HG03442 (cell line): ENCODE measurements at regions not wholly inside any gene's neighbourhood (a gene's known extent, or its start where the extent isn't known, plus 50 kb on each side); places are given as distances from the start of the nearest gene placed in this dataset.

ENCODE experiments used
- ATAC-seq: cut with Tn5 transposase; IDR thresholded peaks from one replicate; pipeline ENCODE4 v1.9.1; 2021; ENCODE audit warnings: mild to moderate bottlenecking, moderate library complexity; ENCODE audit not compliant: unreplicated experiment

DNA sequence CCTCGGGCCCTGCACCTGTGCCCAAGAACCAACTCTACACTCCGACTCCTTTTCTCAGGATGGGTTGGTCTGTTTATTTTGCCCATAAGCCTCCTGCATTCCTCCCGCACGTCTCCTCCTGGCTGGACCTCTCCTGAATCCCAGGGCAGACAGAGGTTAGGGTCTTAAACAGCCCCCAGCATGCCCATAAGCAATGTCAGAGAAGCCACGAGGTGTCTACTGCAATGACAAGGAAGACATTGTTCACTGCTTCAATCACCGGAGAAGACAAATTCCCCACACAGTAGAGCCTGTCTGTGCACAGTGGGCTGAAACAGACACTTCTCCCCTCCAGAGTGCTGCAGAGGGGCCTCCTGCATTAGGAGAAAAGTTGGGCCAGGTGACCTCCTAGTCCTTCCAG, 230.6 kb upstream of the RPL38 start:
- ATAC-seq, result no peak

DNA sequence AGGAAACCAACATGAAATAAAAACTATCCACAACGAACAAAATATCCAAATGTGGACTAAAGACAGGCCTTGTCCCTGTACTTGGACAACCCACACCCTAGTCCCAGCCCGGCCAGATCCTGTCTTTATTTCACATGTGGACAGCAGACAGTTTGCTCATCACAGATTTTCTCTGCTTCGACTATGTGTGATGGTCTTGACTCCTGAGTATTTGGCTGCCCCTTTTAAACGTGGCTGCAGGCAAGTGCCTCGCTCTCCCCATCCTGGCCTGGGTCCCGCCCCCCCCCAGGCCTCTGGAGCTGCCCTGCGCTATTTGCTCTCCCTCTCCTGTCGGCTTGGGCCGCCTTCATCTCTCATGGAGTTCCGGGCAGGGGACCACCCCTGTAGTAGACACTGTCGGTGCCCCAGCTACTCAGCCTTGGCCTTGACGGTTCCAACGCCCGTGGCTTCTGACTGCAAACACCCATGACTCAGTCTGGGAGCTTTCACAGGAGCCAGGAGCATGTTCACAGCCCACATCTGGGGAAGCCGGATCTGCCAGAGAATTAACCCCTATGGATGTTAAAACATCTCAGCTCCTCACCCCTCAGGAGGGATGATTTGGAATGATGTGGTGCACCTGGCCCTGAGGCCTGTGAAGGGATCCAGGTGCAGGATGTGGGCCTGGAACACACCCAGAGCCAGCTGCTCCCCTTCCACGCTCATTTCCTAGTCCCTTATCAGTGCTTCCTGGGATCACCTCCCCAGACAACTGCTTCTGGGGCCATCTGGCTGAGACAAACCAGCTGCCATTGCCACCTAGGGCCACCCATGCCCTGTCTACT, 229.7 kb upstream of the RPL38 start:
- no peak for ATAC-seq

DNA sequence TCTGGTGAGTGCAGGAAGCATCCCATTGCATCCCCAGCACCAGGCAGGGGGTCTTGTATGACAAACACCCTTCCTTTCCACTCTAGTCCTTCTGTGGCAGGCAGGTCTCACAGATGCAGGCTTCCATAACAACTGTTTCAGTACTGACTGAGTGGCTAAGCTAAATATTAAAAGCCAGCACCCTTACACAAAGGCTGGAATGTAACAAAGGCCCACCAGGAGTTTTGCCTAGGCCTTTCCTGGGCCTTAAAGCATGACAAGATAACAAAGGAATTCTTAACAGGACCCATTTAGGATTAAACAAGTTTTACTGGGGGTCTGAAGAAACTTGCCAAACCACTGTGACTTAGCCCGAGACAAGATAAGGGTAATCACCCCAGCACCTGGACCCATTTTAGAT, 228.9 kb upstream of the RPL38 start:
- ATAC-seq, result no peak

DNA sequence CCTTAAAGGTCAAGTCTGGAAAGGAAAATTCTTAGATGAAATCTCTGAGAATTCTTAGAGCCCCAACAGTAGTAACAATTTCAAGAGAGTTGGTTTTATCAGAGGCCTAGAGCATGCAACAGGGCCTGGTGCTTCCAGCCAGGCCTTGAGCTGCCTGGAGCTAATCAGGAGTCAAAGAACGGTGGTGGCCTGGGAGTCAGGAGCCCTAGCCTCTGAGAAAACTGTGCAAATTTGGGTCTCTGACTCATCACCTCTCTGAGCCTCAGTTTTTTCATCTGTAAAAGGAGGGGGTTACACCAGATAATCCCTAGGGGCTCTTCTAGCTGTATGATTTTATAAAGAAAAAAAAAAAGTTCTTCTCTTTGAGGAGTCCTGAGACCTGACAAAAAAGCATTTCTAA, 227.3 kb upstream of the RPL38 start:
- no peak for ATAC-seq

DNA sequence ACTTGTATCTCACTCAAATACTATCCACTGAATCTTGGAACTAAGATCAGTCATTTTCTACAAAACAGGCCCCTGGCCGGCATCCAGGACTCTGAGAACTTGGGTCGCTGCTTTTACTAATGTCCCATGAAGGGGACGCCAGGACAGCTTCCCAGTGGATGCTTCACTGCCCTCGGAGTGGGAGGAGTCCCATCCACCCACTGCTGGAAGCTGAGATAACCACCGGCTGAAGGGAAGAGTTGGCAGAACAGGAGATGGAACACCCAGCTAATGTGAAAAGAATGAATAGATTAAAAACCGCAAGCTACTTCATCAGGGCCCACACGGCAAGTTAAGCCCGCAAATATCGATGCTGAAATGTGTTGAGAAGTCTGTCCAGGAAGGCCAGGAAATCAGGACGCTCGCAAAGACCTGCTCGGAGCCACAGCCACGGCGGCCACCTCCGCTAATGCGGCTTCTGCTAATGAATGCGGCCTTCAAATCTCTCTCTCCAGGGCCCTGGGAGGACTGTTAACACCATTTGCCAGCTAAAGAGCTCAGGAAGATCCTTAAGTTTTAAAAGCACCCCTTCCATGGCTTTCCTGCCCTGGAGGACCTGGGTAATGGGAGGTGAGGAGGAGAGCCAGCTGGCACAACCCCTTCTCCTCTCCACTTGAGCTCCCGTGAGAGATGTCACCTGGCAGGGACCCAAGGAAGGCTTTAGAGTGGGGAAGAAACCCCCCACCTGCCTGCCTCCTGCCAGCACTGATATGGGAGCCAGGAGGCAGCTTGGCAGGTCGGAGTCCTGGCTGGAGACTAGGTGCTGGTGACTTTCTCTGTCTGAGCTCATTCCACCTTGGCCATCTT, 226.6 kb upstream of the RPL38 start:
- no peak for ATAC-seq

DNA sequence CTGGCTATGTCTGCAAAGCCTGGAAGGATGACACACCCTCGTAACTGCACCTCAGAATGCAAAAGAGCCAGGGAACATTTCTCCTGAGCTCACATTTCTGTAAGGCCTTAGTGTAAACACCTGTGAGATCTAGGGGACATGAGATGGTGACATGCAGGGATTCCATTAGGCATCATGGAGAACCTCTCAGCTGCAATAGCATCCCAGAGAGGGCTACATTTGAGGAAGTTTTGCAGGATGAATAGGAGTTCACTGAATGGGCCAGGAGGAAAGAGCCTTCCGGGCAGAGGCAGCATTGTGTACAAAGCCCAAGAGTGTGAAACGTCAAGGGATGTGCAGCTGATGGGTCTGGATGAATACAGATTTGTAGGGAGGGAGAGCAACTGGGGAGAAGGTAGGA, 223.0 kb upstream of the RPL38 start:
- no peak for ATAC-seq

DNA sequence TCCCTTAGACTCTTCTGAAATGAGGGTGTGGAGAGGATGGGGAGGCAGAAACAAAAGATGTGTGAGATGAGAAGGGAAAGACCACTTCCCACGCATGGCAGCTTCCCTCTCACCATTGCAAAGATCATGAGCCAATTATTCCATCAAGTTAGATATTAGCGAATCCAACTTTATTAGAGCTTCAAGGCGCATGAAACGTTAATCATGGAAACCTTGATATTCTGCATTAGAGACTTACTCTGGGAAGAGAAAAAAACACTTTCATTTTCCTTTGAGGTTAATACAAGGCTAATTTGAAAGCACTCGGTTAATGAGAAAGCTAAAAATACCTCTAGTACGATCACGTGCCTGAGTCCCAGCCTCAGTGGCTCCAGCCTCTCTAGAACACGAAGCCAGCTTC, 220.6 kb upstream of the RPL38 start:
- no peak for ATAC-seq

DNA sequence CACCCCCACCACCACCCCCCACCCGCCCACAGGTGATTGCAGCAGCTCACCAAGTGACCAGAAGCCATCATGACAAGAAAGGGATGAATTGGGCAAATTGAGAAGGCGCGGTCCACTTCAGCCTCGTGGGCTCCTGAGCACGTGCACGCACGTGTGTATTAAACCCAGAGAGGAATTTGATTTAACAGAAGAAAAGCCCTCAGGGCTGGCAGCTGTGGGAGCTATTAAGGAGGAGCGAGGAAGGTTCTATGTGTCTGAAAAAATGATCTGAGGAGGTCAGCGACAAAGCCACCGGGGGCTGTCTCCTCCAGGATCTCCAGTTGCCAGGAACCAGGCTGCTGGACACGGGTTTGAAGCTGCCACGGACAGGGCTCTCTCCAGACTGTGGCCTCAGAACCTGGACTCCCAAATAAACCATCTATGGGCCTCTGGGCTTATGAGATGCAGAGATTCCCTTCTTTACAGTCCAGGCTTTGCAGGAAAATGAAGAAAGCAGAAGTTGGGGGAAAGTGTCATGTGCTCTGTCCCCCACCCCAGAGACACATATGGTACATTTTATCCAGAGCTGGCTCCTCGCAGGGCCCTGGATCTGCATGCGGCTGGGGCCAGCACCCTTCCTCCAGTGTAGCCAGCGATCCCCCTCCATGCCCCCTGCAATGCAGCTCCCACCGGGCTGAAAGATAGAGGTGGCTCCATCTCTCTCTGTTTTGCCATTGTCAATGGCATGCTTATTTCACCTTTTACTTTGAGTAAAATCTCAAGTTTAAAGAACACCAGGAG, 219.7 kb upstream of the RPL38 start:
- ATAC-seq, result no peak

DNA sequence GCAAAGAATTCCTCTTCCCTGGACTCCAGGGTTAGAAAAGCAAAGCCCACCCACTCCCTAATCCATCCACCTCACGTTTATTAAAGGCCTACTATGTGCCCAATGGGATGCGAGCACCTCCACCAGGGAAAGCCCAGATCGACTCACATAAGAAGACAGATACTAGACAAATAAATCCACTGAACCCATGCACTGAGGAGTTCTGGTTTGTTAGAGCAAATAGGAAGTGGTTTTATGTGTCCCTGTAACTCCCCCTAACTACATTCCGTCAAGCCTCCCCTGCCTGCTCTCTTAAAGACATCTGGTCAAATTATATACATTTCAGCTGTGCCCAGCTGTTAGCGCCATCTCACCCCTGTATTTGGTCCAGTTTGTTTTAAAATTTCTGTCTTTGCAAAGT, 218.5 kb upstream of the RPL38 start:
- no peak for ATAC-seq

DNA sequence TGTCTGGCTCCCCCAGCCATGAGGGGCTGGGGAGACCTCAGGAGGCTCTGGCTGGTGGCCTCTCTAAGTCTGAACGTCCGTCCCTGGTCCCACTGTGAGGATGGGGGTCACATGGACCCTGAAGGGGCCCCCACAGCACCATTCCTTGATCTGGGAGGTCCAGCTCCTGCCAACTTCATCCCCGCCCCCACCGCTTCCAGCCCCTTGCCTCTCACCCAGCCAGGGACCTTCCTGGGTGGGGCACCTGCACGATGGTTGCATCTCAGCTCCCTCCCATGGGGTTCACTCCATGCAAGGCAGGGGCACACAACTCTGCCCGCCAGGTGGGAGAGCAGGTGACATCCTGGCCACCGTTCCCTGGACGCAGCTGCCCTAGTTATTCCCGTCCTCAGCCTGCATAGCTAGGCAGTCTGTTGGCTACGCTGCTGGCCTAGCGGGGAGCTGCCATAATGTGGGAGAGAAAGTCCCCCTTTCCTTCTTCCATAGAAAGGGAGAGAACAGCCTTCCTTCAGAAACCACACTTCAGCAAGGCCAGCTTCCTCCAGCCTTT, 217.9 kb upstream of the RPL38 start:
- no peak for ATAC-seq

DNA sequence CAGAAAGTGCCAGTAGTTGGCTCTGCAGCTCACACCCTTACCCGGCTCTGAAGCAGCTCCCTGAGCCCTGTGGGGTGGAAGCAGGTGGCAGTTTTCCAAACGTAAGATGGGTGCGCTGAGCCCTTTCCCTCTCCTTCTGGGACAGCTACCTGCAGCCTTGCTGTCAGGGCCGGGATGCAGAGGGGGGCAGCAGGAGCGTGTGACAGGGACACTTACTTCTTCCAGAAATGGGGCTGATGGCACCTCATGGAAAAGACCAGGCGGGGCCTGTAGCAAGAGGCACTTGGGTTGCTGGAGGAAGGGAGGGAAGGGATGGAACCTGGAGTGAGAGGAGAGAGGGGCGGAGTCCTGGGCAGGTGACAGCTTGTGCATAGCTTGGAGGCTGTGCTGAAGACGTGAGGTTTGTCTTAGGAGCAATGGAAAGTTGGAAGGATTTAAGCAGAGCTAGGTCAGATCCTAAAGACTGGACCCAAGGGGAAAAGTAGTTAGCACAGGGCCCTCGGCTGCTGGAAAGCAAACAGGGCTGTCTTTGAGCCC, 216.8 kb upstream of the RPL38 start:
- no peak for ATAC-seq

DNA sequence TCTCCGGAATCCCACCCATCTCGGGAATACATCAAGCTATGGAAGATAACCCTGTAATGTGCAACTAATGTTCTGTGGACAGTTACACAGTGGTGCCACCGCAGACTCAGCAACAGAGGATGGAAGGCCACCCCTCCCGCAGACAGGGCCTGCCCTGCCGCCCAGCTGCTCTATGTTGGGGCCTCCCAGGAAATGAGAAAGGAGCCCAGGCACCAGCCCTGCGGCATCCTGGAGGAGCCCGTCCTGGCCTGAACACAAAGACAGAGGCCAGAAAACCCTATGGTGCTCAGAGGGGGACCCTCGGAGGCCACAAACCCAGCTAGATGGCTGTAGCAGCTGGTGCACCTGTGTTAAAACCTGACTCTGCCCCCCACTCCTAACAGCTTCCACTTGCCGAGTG, 216.1 kb upstream of the RPL38 start:
- no peak for ATAC-seq

DNA sequence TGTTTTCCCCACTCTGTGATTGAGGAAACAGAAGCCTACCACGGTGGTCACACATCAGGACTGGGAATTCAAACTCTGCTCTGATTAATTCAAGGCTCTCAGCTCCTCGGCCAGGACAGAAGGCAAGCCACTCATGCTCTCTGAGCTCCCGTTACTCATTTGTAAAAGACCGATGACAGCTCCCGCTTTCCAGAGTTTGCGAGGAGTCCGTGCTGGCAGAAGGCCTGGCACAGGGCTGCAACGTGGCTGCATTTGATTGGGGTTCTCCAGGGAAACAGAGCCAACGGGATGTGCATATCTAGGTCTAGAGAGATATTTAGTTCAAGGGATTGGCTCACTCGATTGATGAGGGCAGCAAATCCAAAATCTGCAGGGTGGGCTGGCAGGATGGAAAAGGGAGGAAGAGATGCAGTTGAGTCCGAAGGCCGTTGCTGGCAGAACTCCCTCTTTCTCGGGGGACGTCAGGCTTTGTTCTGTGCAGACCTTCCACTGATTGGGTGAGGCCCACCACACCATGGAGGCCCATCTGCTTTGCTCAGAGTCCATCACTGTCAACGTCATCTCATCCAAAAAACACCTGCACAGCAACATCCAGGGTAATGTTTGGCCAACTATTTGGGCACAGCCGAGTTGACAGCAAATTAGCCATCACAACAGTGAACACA, 215.5 kb upstream of the RPL38 start:
- no peak for ATAC-seq

DNA sequence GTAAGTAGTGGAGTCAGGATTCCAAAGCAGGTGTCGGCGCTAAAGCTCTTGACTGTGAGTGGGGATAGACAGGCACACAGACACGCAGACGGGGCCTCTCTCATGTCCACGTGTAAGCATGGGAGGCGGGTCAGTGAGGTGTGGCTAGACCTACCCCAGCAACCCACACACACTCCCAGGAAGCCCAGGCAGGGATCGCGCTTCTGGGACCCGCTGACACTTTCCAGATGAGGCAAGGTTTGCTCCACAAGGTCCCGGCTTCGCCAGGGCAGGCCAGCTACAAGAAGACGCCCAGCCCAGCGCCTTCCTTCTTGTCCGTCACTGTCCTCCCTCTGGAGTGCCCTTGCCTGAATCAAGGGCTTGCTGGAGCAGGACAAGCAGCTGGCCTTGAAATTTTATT, 213.8 kb upstream of the RPL38 start:
- no peak for ATAC-seq

DNA sequence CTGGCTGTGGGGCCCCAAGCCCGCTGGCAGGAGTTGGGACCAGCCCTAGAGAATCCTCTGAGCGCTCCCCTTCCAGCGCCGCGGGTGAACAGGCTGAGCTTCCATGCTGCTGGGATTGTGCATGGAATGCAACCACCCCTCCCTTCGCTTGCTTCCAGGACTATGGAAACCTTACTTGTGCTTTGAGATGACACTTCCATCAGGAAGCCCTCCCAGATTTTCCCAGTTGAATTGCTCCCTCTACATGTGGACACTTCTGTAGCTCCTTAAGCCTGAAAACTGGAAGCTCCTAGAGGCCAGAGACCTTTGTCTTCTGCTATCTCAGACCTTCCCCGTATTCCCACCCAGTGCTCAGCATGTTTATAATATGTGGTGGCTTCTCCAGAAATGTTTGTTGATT, 213.2 kb upstream of the RPL38 start:
- no peak for ATAC-seq

DNA sequence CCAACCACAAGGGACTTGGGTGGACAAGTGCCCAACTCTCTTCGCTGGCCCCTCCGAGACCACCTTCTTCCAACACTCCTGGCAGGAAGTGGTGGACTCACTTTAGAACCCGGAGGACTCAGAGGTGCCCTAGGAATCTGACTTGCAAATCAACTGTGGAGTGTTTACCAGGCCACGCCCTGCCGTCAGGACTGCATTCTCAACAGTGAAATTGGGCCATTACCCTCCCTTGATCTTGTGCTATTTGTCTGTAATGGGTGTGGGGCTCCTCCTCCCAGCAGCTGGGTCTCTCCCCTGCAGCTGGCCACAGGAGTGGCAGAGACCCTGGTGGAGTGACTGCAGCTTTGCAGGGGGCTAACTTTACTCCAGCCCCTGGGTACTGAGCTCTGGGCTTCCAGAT, 212.2 kb upstream of the RPL38 start:
- ATAC-seq, result no peak

DNA sequence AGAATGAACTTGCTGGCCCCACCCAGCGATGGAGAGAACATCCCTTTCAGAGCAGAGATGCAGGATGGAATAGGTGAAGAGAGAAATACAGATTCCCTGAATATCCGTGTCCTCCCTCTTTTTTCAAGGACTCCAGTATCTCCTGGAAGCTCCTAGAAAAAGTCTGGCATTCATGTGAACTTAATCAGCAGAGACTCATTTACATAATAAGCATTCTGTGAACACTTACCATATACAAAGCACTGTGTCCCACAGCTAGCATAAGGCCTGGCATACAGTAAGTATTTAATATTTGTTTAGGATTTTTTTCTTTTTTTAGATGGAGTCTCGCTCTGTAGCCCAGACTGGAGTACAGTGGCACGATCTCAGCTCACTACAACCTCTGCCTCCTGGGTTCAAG, 208.5 kb upstream of the RPL38 start:
- no peak for ATAC-seq

DNA sequence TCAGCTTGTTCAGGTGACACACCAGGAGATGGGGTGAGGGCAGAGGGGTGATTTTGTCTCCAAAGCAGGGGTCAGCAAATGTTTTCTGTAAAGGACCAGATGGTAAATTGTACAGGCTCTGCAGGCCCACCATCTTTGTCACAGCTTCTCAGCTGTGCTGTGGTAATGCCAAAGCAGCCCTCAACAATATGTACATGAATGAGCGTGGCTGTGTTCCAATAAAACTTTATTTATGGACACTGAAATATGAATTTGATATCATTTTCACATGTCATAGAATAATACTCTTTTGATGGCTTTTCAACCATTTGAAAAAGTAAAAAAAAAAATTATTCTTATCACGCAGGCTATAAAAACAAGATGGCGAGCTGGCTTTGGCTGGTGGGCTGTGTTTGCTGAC, 206.4 kb upstream of the RPL38 start:
- ATAC-seq, result no peak

DNA sequence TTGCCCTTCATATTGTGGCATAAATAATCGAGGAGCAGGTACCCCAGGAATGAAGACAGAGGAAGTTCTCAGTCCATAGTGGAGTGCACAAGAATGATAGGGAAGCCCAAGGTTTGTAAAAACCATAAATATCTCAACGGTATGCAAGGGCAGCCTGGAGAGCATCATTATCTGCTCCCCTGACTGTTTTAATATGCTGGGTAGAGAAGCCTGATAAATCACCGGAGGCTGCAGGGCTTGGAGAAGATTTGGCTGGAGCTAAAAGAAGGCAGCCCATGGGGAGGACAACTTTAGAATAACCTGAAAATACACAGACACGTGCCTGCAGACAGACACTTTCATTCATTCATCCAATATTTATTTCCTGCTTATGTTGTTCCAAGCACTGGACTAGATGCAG, 205.2 kb upstream of the RPL38 start:
- no peak for ATAC-seq
